Activated CD4-positive, alpha-beta T cell treated with anti-CD3 and anti-CD28 coated beads for 36 hours (primary cell): ENCODE measurements at regions not wholly inside any gene's neighbourhood (a gene's known extent, or its start where the extent isn't known, plus 50 kb on each side); places are given as distances from the start of the nearest gene placed in this dataset.

Source experiments
- ATAC-seq: fragments of 200-7000 bp; cut with Tn5 transposase; one replicate; pipeline ENCODE4 v1.10.0; 2021; ENCODE audit warnings: mild to moderate bottlenecking, moderate library complexity
- CTCF ChIA-PET: fragments of 350-600 bp; sonication (Branson Sonifier 250); formaldehyde crosslinking; loops from one replicate; lab custom pipeline; 2021; ENCODE audit warnings: antibody characterized with exemption; lab: Charles Lee
- POLR2A ChIA-PET: fragments of 350-600 bp; sonication (Branson Sonifier 250); formaldehyde crosslinking; loops from one replicate; lab custom pipeline; 2021; ENCODE audit warnings: antibody characterized with exemption, inconsistent platforms; lab: Charles Lee
- DNase-seq: peaks from one replicate; pipeline ENCODE4 v3.0.0-alpha.2; 2020
- H3K27ac Mint-ChIP-seq: one replicate; pipeline ENCODE4 v1.8.0; 2021; ENCODE audit warnings: mixed read lengths
- H3K27me3 Mint-ChIP-seq: one replicate; pipeline ENCODE4 v1.8.0; 2021; ENCODE audit warnings: mixed read lengths
- H3K36me3 Mint-ChIP-seq: one replicate; pipeline ENCODE4 v1.8.0; 2021; ENCODE audit warnings: low read depth, mixed read lengths
- H3K4me1 Mint-ChIP-seq: one replicate; pipeline ENCODE4 v1.8.0; 2021; ENCODE audit warnings: mixed read lengths
- H3K4me3 Mint-ChIP-seq: one replicate; pipeline ENCODE4 v1.8.0; 2021; ENCODE audit warnings: mild to moderate bottlenecking, moderate library complexity, mixed read lengths
- H3K9me3 Mint-ChIP-seq: one replicate; pipeline ENCODE4 v1.8.0; 2021; ENCODE audit warnings: low read depth, mixed read lengths
- intact Hi-C, 2 experiments: fragments of 100-400 bp; cut with DNase I in 1 of 2; cut with micrococcal nuclease in 1 of 2; formaldehyde crosslinking; loops; one replicate each; pipeline versions ENCODE4 v1.14.2 to v1.15.1; 2022 to 2024; cut with DNase I, micrococcal nuclease

GRCh38 chr2:64727013-64727767, 73.5 kb upstream of the SERTAD2 start:
- intact Hi-C loops: no loop called here
- peak overlapping the region; percentile 78 for H3K27ac Mint-ChIP-seq

GRCh38 chr2:64727843-64728463, 74.2 kb upstream of the SERTAD2 start:
- peaks cover 7% of the 10 kb centered on the region for H3K36me3 Mint-ChIP-seq
- H3K4me3 Mint-ChIP-seq: no peak overlapping the region
- ChIA-PET POLR2A (interaction anchor here (1.1 kb wide), 1 partner anchor 83 kb away, joined by 3 read pairs; no protein-coding TSS in a partner anchor), CTCF (interaction anchor here (0.8 to 3.6 kb wide), 11 partner anchors 8 to 397 kb away, joined by 3 to 16 read pairs (median 5); partner anchors contain the start of gene SERTAD2)
- H3K9me3 Mint-ChIP-seq: no peaks in the 10 kb centered on the region
- ATAC-seq (no peak), DNase-seq (no peak)
- intact Hi-C loops: no loop called here
- peaks cover 60% of the 10 kb centered on the region for H3K4me1 Mint-ChIP-seq
- no peaks in the 10 kb centered on the region for H3K27me3 Mint-ChIP-seq
- peak overlapping the region; percentile 78 for H3K27ac Mint-ChIP-seq

More at GRCh38 chr2:64727013-64727767, 73.5 kb upstream of the SERTAD2 start:
- Mint-ChIP-seq H3K9me3 (no peaks in the 10 kb centered on the region), H3K4me1 (peaks cover 54% of the 10 kb centered on the region), H3K27me3 (no peaks in the 10 kb centered on the region), H3K4me3 (peak overlapping the region; percentile 31), H3K36me3 (peaks cover 7% of the 10 kb centered on the region)
- no peak for DNase-seq
- ChIA-PET CTCF (interaction anchor here (0.6 to 3.6 kb wide), 16 partner anchors 9 to 397 kb away, joined by 3 to 16 read pairs (median 4); partner anchors contain the start of gene SERTAD2), POLR2A (interaction anchor here (0.5 to 1.1 kb wide), 2 partner anchors 82 to 885 kb away, joined by 3 read pairs; no protein-coding TSS in a partner anchor)
- ATAC-seq: peak; percentile 75

GRCh38 chr2:64730551-64731262, 77.0 kb upstream of the SERTAD2 start:
- no peaks in the 10 kb centered on the region for H3K9me3 Mint-ChIP-seq
- intact Hi-C loops: loop anchor here (1.0 to 2.0 kb wide), 5 partner anchors 20 to 78 kb away; partner anchors contain the start of gene SERTAD2 (in 1 of the 2)
- no peaks in the 10 kb centered on the region for H3K27me3 Mint-ChIP-seq
- DNase-seq: peak; percentile 54
- H3K4me3 Mint-ChIP-seq: peak overlapping the region; percentile 74
- peak; percentile 68 for ATAC-seq
- POLR2A ChIA-PET: no interaction called here
- H3K36me3 Mint-ChIP-seq: peaks cover 7% of the 10 kb centered on the region
- peaks cover 61% of the 10 kb centered on the region for H3K4me1 Mint-ChIP-seq
- CTCF ChIA-PET: interaction anchor here (0.5 to 1.6 kb wide), 11 partner anchors 11 to 136 kb away, joined by 3 to 4 read pairs (median 3); no protein-coding TSS in a partner anchor
- peak overlapping the region; percentile 96 for H3K27ac Mint-ChIP-seq

GRCh38 chr2:64731263-64731643, 77.5 kb upstream of the SERTAD2 start:
- ChIA-PET POLR2A (no interaction called here), CTCF (interaction anchor here (0.6 to 1.5 kb wide), 6 partner anchors 12 to 117 kb away, joined by 3 to 4 read pairs (median 3); no protein-coding TSS in a partner anchor)
- no peak for ATAC-seq
- no peaks in the 10 kb centered on the region for H3K9me3 Mint-ChIP-seq
- peaks cover 7% of the 10 kb centered on the region for H3K36me3 Mint-ChIP-seq
- intact Hi-C loops: loop anchor here (2.0 kb wide), 4 partner anchors 20 to 78 kb away; partner anchors contain the start of gene SERTAD2 (in 1 of the 2)
- peaks cover 60% of the 10 kb centered on the region for H3K4me1 Mint-ChIP-seq
- peak overlapping the region; percentile 96 for H3K27ac Mint-ChIP-seq
- peak overlapping the region; percentile 74 for H3K4me3 Mint-ChIP-seq
- DNase-seq: no peak
- no peaks in the 10 kb centered on the region for H3K27me3 Mint-ChIP-seq

GRCh38 chr2:64731746-64732145, 78.0 kb upstream of the SERTAD2 start:
- Mint-ChIP-seq H3K27me3 (no peaks in the 10 kb centered on the region), H3K36me3 (peaks cover 7% of the 10 kb centered on the region), H3K4me3 (no peak overlapping the region), H3K4me1 (peaks cover 55% of the 10 kb centered on the region), H3K27ac (peak overlapping the region; percentile 96), H3K9me3 (no peaks in the 10 kb centered on the region)
- DNase-seq (no peak), ATAC-seq (no peak)
- ChIA-PET POLR2A (no interaction called here), CTCF (interaction anchor here (1.5 kb wide), 1 partner anchor 76 kb away, joined by 4 read pairs; no protein-coding TSS in a partner anchor)
- intact Hi-C loops: loop anchor here (2.0 kb wide), 4 partner anchors 19 to 79 kb away; partner anchors contain the start of gene SERTAD2 (in 1 of the 2)

- ATAC-seq (no peak), DNase-seq (no peak)
- peaks cover 7% of the 10 kb centered on the region for H3K36me3 Mint-ChIP-seq
- ChIA-PET CTCF (interaction anchor here (1.5 kb wide), 1 partner anchor 77 kb away, joined by 4 read pairs; no protein-coding TSS in a partner anchor), POLR2A (no interaction called here)
- peaks cover 54% of the 10 kb centered on the region for H3K4me1 Mint-ChIP-seq
- no peak overlapping the region for H3K27ac Mint-ChIP-seq
- intact Hi-C loops: no loop called here
- no peak overlapping the region for H3K4me3 Mint-ChIP-seq
- no peaks in the 10 kb centered on the region for H3K9me3 Mint-ChIP-seq
- no peaks in the 10 kb centered on the region for H3K27me3 Mint-ChIP-seq
Observed at GRCh38 chr2:64732146-64732545, 78.4 kb upstream of the SERTAD2 start.

- no peak for DNase-seq
- intact Hi-C loops: no loop called here
- Mint-ChIP-seq H3K36me3 (no peaks in the 10 kb centered on the region), H3K4me1 (peaks cover 46% of the 10 kb centered on the region), H3K4me3 (no peak overlapping the region), H3K27ac (no peak overlapping the region), H3K27me3 (no peaks in the 10 kb centered on the region), H3K9me3 (no peaks in the 10 kb centered on the region)
- ChIA-PET CTCF (interaction anchor here (1.2 to 2.2 kb wide), 3 partner anchors 21 to 89 kb away, joined by 5 to 6 read pairs (median 6); no protein-coding TSS in a partner anchor), POLR2A (no interaction called here)
- no peak for ATAC-seq
Observed at GRCh38 chr2:64735504-64735903, 81.8 kb upstream of the SERTAD2 start.

- peak; percentile 7 for DNase-seq
- Mint-ChIP-seq H3K36me3 (no peaks in the 10 kb centered on the region), H3K4me1 (peaks cover 27% of the 10 kb centered on the region), H3K9me3 (no peaks in the 10 kb centered on the region), H3K4me3 (peak overlapping the region; percentile 12), H3K27ac (peak overlapping the region; percentile 55), H3K27me3 (no peaks in the 10 kb centered on the region)
- ChIA-PET CTCF (interaction anchor here (0.6 to 2.6 kb wide), 6 partner anchors 10 to 719 kb away, joined by 3 to 12 read pairs (median 4); no protein-coding TSS in a partner anchor), POLR2A (no interaction called here)
- ATAC-seq: peak; percentile 83
- intact Hi-C loops: no loop called here
Observed at GRCh38 chr2:64737547-64737946, 83.8 kb upstream of the SERTAD2 start.

- ChIA-PET CTCF (interaction anchor here (0.6 to 2.6 kb wide), 9 partner anchors 10 to 719 kb away, joined by 3 to 12 read pairs (median 5); no protein-coding TSS in a partner anchor), POLR2A (interaction anchor here (0.6 kb wide), 1 partner anchor 61 kb away, joined by 3 read pairs; no protein-coding TSS in a partner anchor)
- intact Hi-C loops: loop anchor here in 1 of 2 experiments (1.0 kb wide), 1 partner anchor 12 kb away; no protein-coding TSS in a partner anchor
- ATAC-seq (peak; percentile 85), DNase-seq (no peak)
- Mint-ChIP-seq H3K9me3 (no peaks in the 10 kb centered on the region), H3K27ac (peak overlapping the region; percentile 55), H3K4me3 (peak overlapping the region; percentile 12), H3K36me3 (no peaks in the 10 kb centered on the region), H3K27me3 (no peaks in the 10 kb centered on the region), H3K4me1 (peaks cover 24% of the 10 kb centered on the region)
Observed at GRCh38 chr2:64738026-64738425, 84.3 kb upstream of the SERTAD2 start.

GRCh38 chr2:64742678-64743077, 89.0 kb upstream of the SERTAD2 start:
- H3K4me3 Mint-ChIP-seq: no peak overlapping the region
- no peaks in the 10 kb centered on the region for H3K36me3 Mint-ChIP-seq
- intact Hi-C loops: no loop called here
- ChIA-PET POLR2A (no interaction called here), CTCF (interaction anchor here (1.2 to 1.6 kb wide), 2 partner anchors 16 to 96 kb away, joined by 4 to 9 read pairs; no protein-coding TSS in a partner anchor)
- no peak overlapping the region for H3K27ac Mint-ChIP-seq
- ATAC-seq (no peak), DNase-seq (no peak)
- H3K9me3 Mint-ChIP-seq: no peaks in the 10 kb centered on the region
- no peaks in the 10 kb centered on the region for H3K27me3 Mint-ChIP-seq
- H3K4me1 Mint-ChIP-seq: peaks cover 18% of the 10 kb centered on the region
